ENCODE measurements at regions not wholly inside any gene's neighbourhood (a gene's known extent, or its start where the extent isn't known, plus 50 kb on each side); places are given as distances from the start of the nearest gene placed in this dataset.

DNA sequence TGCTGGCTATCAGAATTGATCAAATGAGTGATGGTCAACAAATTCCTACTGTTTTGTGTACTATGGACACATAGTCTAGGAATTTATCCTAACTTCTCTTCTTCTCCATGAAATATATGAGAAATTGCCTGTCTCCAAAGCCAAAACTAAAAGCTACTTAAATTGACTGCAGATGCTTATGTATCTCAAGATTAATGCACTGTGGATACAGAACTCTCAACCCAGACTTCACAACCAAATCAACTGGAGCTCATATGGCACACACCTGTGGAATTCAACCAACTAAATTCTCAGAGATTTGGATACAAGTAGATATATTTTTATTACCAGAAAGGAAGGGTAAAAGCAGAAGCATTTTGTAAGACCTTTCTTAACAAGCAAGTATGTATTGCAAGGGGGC is 566.1 kb downstream of the LTN1 start:
- TF ChIP-seq, protein P1, sequence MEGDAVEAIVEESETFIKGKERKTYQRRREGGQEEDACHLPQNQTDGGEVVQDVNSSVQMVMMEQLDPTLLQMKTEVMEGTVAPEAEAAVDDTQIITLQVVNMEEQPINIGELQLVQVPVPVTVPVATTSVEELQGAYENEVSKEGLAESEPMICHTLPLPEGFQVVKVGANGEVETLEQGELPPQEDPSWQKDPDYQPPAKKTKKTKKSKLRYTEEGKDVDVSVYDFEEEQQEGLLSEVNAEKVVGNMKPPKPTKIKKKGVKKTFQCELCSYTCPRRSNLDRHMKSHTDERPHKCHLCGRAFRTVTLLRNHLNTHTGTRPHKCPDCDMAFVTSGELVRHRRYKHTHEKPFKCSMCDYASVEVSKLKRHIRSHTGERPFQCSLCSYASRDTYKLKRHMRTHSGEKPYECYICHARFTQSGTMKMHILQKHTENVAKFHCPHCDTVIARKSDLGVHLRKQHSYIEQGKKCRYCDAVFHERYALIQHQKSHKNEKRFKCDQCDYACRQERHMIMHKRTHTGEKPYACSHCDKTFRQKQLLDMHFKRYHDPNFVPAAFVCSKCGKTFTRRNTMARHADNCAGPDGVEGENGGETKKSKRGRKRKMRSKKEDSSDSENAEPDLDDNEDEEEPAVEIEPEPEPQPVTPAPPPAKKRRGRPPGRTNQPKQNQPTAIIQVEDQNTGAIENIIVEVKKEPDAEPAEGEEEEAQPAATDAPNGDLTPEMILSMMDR (IDR thresholded peaks at IDR 0.05): no peak
- TF ChIP-seq EZH2 (IDR thresholded peaks at IDR 0.05): no peak
